MM.1S (cell line): ENCODE measurements at regions not wholly inside any gene's neighbourhood (a gene's known extent, or its start where the extent isn't known, plus 50 kb on each side); places are given as distances from the start of the nearest gene placed in this dataset.

Experiments
- DNase-seq: peaks from one replicate; pipeline ENCODE4 v3.0.0-alpha.2; 2015
- H2AFZ ChIP-seq: fragments of 300-600 bp; sonication (generic); 2 replicates; pipeline ENCODE4 v1.6.0; 2016; ENCODE audit warnings: antibody characterized with exemption, low read length
- H3F3A ChIP-seq: fragments of 300-600 bp; sonication (generic); 2 replicates; pipeline ENCODE4 v1.6.1; 2016; ENCODE audit warnings: mild to moderate bottlenecking, antibody characterized with exemption, low read length, moderate library complexity, mixed read lengths; ENCODE audit not compliant: insufficient read depth
- H3K27ac ChIP-seq: fragments of 300-600 bp; sonication (generic); 2 replicates; pipeline ENCODE4 v1.5.1; 2016; ENCODE audit warnings: mild to moderate bottlenecking, low read length
- H3K27me3 ChIP-seq: fragments of 300-600 bp; sonication (generic); replicated peaks from 2 replicates; pipeline ENCODE4 v1.6.0; 2016; ENCODE audit warnings: low read length; ENCODE audit not compliant: insufficient read depth
- H3K36me3 ChIP-seq: fragments of 300-600 bp; sonication (generic); replicated peaks from 2 replicates; pipeline ENCODE4 v1.6.1; 2016; ENCODE audit warnings: mild to moderate bottlenecking, low read length, mixed read lengths; ENCODE audit not compliant: insufficient read depth
- H3K4me1 ChIP-seq: fragments of 300-600 bp; sonication (generic); 2 replicates; pipeline ENCODE4 v1.6.1; 2016; ENCODE audit warnings: low read length, mixed read lengths
- H3K4me2 ChIP-seq: fragments of 300-600 bp; sonication (generic); 2 replicates; pipeline ENCODE4 v1.6.0; 2016; ENCODE audit warnings: low read depth, low read length
- H3K4me3 ChIP-seq: fragments of 300-600 bp; sonication (generic); 2 replicates; pipeline ENCODE4 v1.5.1; 2016; ENCODE audit warnings: low read length, mixed read lengths
- H3K79me2 ChIP-seq: fragments of 300-600 bp; sonication (generic); 2 replicates; pipeline ENCODE4 v1.6.1; 2016; ENCODE audit warnings: mixed run types, low read length, mixed read lengths
- H3K9ac ChIP-seq: fragments of 300-600 bp; sonication (generic); 2 replicates; pipeline ENCODE4 v1.6.1; 2016; ENCODE audit warnings: low read length, mixed read lengths
- H3K9me2 ChIP-seq: fragments of 300-600 bp; sonication (generic); replicated peaks from 2 replicates; pipeline ENCODE4 v1.6.1; 2016; ENCODE audit warnings: mild to moderate bottlenecking, low read length, mixed read lengths; ENCODE audit not compliant: insufficient read depth
- H3K9me3 ChIP-seq: fragments of 300-600 bp; sonication (generic); replicated peaks from 2 replicates; pipeline ENCODE4 v1.6.1; 2016; ENCODE audit warnings: mild to moderate bottlenecking, low read length, mixed read lengths; ENCODE audit not compliant: insufficient read depth
- H4K20me1 ChIP-seq: fragments of 300-600 bp; sonication (generic); 2 replicates; pipeline ENCODE4 v1.6.1; 2016; ENCODE audit warnings: mild to moderate bottlenecking, low read length, moderate library complexity, mixed read lengths; ENCODE audit not compliant: insufficient read depth
- EZH2 ChIP-seq: fragments of 300-600 bp; sonication (generic); optimal IDR thresholded peaks from 2 replicates; pipeline ENCODE3; 2017; ENCODE audit warnings: low read depth, mild to moderate bottlenecking, antibody characterized with exemption, low read length, mixed read lengths
- EZH2phosphoT487 ChIP-seq: fragments of 300-600 bp; sonication (generic); IDR thresholded peaks from 2 replicates; pipeline ENCODE4 v1.6.1; 2018; ENCODE audit warnings: antibody characterized with exemption, low read length
- TF ChIP-seq, protein P1 (sequence below): fragments of 300-600 bp; sonication (generic); IDR thresholded peaks from 2 replicates; pipeline ENCODE4 v1.5.1; 2016; ENCODE audit warnings: antibody characterized with exemption, low read length, mixed read lengths

GRCh38 chr17:36667922-36668321, 66.5 kb downstream of the MRM1 start:
- Histone ChIP-seq H3K27ac (no peak overlapping the region), H3K36me3 (no peaks in the 10 kb centered on the region), H3K79me2 (no peaks in the 10 kb centered on the region)

GRCh38 chr17:36668824-36669223, 67.4 kb downstream of the MRM1 start:
- no peak overlapping the region for H3K4me2 ChIP-seq
- H2AFZ ChIP-seq = no peak overlapping the region
- TF ChIP-seq EZH2 (no peak), EZH2phosphoT487 (no peak)
- TF ChIP-seq, protein P1, sequence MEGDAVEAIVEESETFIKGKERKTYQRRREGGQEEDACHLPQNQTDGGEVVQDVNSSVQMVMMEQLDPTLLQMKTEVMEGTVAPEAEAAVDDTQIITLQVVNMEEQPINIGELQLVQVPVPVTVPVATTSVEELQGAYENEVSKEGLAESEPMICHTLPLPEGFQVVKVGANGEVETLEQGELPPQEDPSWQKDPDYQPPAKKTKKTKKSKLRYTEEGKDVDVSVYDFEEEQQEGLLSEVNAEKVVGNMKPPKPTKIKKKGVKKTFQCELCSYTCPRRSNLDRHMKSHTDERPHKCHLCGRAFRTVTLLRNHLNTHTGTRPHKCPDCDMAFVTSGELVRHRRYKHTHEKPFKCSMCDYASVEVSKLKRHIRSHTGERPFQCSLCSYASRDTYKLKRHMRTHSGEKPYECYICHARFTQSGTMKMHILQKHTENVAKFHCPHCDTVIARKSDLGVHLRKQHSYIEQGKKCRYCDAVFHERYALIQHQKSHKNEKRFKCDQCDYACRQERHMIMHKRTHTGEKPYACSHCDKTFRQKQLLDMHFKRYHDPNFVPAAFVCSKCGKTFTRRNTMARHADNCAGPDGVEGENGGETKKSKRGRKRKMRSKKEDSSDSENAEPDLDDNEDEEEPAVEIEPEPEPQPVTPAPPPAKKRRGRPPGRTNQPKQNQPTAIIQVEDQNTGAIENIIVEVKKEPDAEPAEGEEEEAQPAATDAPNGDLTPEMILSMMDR = no peak

More at GRCh38 chr17:36667922-36668321, 66.5 kb downstream of the MRM1 start:
- no peaks in the 10 kb centered on the region for H3K4me1 ChIP-seq
- H3K4me2 ChIP-seq = no peak overlapping the region
- DNase-seq = no peak
- H2AFZ ChIP-seq = no peak overlapping the region
- H3K9me2 ChIP-seq = no peaks in the 10 kb centered on the region
- TF ChIP-seq, protein P1 = no peak
- no peak for TF ChIP-seq EZH2
- no peak for TF ChIP-seq EZH2phosphoT487
- H4K20me1 ChIP-seq = no peaks in the 10 kb centered on the region
- no peak overlapping the region for H3K9ac ChIP-seq
- peaks cover 7% of the 10 kb centered on the region for H3K27me3 ChIP-seq
- no peaks in the 10 kb centered on the region for H3K9me3 ChIP-seq
- no peaks in the 10 kb centered on the region for H3F3A ChIP-seq
- H3K4me3 ChIP-seq = no peak overlapping the region

GRCh38 chr17:36671144-36671543, 69.8 kb downstream of the MRM1 start:
- Histone ChIP-seq H4K20me1 (no peaks in the 10 kb centered on the region), H3K9me3 (no peaks in the 10 kb centered on the region), H3F3A (peaks cover 7% of the 10 kb centered on the region; the same call in 1 of the 2 replicates), H3K27ac (no peak overlapping the region), H3K9me2 (no peaks in the 10 kb centered on the region), H3K27me3 (no peaks in the 10 kb centered on the region), H3K9ac (no peak overlapping the region), H3K4me2 (no peak overlapping the region), H3K4me1 (peaks cover 12% of the 10 kb centered on the region), H3K79me2 (no peaks in the 10 kb centered on the region), H3K4me3 (no peak overlapping the region), H3K36me3 (no peaks in the 10 kb centered on the region), H2AFZ (no peak overlapping the region)
- no peak for DNase-seq
- TF ChIP-seq EZH2 (no peak), EZH2phosphoT487 (no peak)
- TF ChIP-seq, protein P1 = no peak

More at GRCh38 chr17:36668824-36669223, 67.4 kb downstream of the MRM1 start:
- no peaks in the 10 kb centered on the region for H4K20me1 ChIP-seq
- H3K27ac ChIP-seq = no peak overlapping the region
- no peaks in the 10 kb centered on the region for H3F3A ChIP-seq
- H3K9me3 ChIP-seq = no peaks in the 10 kb centered on the region
- H3K27me3 ChIP-seq = peaks cover 2% of the 10 kb centered on the region; the same call in 1 of the 2 replicates
- H3K9ac ChIP-seq = no peak overlapping the region
- H3K4me3 ChIP-seq = no peak overlapping the region
- H3K79me2 ChIP-seq = no peaks in the 10 kb centered on the region
- H3K4me1 ChIP-seq = no peaks in the 10 kb centered on the region
- no peak for DNase-seq
- H3K36me3 ChIP-seq = no peaks in the 10 kb centered on the region
- no peaks in the 10 kb centered on the region for H3K9me2 ChIP-seq
